Endometrium (tissue), 2 donors: ENCODE measurements at regions not wholly inside any gene's neighbourhood (a gene's known extent, or its start where the extent isn't known, plus 50 kb on each side); places are given as distances from the start of the nearest gene placed in this dataset.
"Not testable (repeated sequence)": the region's sequence is repeated elsewhere in the genome, so short reads cannot be mapped to it uniquely, and the experiment has no call there.

Experiments
- FAIRE-seq: peaks from 2 replicates; lab custom pipeline; 2012; peaks lifted over from hg19 to GRCh38; lab: Jason Lieb, UNC
- donor health status: control.
- donor health status: control.

DNA sequence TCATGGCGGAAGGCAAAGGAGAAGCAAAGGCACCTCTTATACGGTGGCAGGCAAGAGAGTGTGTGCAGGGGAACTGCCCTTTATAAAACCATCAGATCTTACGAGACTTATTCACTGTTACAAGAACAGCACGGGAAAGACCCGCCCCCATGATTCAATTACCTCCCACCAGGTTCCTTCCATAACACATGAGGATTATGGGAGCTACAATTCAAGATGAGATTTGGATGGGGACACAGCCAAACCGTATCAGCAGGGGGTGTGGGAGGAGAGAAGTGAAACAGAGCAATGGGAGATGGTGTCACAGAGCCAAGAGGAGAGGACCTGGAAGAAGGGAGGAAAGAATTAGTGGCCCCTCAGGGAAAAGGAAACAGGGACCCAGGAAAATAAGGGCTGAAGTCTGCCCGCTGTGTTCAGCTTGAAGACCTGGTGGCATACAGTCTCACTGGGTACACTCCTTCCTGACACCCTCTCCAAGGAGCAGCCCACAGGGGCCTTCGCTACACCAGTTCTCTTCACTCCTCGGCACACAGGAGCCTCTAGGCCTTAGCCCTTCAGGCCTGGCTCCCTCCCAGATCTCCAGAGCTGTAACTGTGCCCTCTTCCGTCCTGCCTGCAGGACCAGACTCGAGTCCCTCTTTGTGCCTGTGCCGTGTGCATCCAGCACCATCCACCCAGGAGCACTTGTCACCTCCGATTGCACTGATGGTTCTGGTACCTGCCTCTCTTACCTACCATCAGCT is 262.1 kb downstream of the EIPR1 start:
- no peak for FAIRE-seq

DNA sequence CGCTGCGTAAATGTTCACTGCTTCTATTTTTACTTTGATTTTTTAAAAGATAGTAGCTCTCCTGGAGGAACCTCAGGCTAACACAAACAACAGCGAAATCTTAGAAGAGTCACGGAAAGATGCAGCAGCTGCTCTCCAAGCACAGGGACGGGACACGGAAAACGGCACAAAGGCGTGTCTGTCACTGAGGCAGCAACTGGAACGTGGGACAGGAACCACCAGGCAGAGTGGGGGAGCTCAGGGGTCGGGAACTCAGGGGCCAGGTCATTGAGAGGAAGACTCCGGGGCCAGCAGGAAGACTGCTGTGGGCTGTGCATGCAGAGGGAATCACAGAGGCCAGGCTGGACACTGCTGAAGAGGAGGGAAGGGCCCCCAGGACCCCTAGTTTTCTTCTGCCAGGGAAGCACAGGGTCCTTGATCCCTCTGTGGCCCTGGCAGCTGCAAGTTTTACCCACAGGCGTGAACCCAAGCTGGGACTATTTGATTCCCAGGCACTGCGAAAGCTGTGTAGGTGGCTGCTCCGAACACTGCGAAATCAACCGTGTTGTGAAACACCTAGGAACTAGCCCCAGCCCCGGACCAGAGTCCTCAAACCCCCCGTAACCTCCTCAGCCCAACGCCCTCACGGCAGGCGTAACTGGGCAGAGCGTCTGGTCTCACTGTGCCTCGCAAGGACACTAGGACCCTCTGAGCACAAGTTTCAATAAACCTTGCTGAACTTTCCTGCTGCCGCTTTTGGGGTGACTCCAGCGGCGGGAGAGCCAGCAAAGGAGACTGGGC is 263.0 kb downstream of the EIPR1 start:
- FAIRE-seq: no peak

DNA sequence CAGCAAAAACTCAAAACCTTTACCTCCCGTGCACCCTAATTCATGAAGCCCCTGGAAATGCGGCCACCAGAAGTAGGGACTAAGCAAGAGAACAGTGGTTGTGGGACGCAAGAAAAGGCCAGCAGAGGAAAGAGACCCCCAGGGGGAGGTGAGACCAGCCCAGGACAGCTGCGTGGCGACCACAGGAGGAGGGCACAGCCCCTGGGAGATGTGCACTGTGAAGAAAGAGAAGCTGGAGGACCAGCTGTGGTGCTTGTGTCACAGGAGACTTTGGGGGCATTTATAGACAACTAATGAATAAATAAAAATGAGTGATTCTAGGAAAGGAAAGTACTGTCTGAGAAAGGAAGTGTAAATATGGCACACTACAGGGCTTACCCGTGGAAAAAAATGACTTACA is 263.8 kb downstream of the EIPR1 start:
- no peak for FAIRE-seq

GRCh38 chr2:3113122-3113521 is 264.5 kb downstream of the EIPR1 start:
- FAIRE-seq: no peak

DNA sequence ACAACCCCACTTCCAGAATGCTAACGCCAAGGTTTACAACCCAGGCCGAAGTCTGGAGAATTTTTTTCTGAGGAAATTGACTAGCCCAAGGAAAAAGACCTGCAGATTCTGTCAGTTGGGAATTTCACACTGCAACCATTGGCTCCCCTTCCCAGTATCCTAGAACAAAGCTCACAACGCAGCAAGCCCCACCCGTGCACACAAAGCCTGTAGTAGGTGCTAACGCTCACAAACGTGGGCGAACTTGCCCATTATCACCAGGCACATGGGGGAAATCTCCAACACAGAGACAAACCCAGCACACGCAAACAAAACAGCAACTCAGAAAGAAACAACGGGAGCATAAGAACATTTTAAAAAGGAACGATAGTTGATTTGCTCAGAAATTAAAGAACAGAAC is 265.1 kb downstream of the EIPR1 start:
- no peak for FAIRE-seq

GRCh38 chr2:3112131-3112530 is 265.5 kb downstream of the EIPR1 start:
- no peak for FAIRE-seq

- FAIRE-seq: no peak
These were observed 266.5 kb downstream of the EIPR1 start for GRCh38 chr2:3110994-3111666.

GRCh38 chr2:3110555-3110954 is 267.1 kb downstream of the EIPR1 start:
- FAIRE-seq: no peak

- FAIRE-seq: no peak
These were observed 268.6 kb downstream of the EIPR1 start for GRCh38 chr2:3108710-3109702.

DNA sequence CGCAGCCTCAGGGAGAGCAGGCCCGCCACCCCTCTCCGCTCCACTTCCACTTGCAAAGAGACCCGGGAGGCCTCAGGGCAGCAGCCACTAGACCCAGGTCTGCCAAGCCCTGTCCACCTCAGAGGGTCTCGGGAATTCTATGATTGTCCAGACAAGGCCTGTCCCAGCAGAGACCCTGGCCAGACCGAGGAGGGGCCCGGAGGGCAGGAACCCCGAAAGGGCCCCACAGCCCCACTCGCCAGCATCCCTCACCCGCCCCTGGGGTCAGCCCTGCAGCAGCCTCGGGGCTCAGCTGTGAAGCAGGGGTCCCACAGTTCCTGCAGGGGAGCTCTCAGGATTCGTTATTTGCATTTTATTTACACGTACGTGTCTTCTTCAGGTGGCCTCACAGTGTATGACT is 269.5 kb downstream of the EIPR1 start:
- no peak for FAIRE-seq

DNA sequence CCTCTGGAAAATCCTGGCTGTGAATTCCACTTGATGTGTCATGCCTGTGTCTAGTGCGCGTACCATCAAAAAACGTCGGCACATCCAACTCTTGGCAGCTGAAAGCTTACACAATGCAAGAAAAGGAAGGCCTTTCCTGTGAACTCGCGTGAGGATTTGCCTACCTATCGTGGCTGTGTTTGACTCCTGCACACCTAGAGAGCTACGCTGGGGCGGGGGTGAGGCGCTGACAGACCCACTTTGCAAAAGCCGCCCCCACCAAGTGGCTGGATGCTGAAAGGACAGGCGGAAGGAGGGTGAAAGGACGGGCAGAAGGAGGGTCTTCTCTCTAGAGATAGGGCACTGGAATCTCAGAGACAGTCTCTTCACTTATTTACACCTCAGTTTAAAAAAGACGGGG is 270.1 kb downstream of the EIPR1 start:
- FAIRE-seq: no peak

DNA sequence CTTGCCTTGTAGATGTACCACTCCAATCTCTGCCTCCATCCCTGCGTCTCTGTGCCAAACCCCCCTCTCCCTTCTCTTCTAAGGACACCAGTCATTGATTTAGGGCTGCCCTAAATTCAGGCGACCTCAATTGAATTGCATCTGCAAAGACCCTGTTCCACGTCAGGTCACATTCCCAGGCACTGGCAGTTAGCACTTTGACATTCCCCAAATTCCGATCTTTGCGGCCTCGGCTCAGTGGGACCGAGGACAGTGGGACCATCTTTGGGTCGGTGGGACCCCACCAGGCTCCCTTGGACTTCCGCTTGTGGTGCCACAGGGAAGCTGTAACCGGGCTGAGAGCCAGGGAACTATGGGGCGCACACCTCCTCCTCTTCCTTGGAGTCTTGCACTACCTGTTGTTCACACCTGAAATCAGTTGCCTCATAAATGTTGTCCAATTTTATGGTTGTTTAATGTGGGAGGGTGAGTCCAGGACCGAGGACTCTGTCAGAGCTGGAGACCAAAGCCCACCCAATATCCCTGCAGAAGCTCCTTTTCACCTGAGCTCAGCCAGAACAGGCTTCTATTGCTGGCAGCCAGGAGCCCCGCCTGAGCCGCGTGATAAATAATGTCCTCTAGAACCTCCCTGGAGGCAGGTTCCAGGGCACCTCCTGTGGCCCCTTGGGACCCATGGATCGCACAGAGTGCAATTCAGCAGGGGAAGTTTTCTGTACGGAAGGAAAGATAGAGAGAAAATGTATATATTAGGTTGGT is 271.6 kb downstream of the EIPR1 start:
- no peak for FAIRE-seq

DNA sequence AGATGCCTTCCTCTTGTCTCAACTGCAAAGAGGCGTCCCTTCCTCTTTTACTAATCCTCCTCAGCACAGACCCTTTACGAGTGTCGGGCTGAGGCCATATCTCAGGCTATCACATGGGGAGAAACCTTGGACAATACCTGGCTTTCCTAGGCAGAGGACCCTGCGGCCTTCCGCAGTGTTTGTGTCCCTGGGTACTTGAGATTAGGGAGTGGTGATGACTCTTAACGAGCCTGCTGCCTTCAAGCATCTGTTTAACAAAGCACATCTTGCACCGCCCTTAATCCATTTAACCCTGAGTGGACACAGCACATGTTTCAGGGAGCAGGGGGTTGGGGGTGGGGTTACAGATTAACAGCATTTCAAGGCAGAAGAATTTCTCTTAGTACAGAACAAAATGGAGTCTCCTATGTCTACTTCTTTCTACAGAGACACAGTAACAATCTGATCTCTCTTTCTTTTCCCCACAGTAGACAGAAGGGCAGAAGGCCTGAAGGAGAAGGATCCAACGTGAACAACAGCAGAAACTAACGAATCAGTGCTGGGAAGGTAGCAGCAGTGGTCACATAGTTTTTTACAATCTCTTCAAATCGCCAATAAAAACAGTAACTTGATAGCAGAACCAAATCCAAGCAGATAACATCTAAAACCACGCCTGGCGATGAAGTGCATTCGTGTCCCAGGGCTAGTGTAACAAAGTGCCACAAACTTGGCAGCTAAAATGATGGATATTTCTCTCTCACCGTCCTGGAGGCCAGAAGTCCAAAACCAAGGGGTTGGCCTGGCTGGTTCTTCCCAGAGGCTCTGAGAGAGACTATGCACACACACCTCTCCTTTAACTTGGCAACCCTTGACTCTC is 272.4 kb downstream of the EIPR1 start:
- not testable (repeated sequence) for FAIRE-seq

DNA sequence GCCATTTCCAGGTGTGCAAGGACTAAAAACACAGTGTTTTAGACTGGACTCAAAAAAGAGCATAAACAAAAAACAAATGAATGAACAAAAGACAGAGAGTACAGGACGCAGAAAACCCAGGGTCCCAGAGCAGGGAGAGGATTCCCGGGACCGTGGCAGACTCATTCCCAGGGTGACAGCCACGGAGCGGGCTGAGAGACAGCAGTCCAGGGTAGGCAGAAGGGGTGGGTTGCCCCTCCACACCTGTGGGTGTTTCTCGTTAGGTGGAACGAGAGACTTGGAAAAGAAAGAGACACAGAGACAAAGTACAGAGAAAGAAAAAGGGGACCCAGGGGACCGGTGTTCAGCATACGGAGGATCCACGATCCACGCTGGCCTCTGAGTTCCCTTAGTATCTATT is 273.4 kb downstream of the EIPR1 start:
- FAIRE-seq: no peak

DNA sequence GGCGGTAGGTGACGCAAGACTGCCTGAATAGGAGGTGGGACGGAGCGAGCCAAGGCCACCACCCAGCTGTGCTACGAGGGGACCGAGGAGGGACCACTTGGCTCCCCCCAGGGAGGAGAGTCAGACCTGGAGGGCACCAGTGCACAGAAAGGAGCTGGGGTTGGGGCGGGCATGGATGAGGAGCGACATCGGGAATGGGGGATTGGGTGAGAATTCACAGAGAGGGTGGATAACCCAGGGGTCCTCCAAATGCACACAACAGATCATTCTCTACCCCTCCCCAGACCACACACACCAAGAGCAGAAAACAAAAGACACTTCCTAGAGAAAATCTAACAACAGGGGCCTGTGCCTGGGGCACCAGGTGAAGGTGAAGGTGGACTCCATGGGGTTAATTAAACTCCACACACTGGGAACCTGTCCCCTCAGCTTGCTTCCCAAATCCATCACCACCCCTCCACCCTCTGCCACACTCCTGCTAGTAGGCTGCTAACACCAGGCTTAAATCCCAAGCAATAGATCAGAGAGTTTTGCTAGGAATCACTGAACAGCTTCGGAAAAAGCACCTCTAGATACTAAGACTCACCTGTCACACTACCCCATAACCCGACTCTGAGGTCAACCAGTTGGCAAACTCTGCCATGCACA is 274.6 kb downstream of the EIPR1 start:
- FAIRE-seq: no peak

GRCh38 chr2:3102081-3102921 is 275.3 kb downstream of the EIPR1 start:
- no peak for FAIRE-seq

DNA sequence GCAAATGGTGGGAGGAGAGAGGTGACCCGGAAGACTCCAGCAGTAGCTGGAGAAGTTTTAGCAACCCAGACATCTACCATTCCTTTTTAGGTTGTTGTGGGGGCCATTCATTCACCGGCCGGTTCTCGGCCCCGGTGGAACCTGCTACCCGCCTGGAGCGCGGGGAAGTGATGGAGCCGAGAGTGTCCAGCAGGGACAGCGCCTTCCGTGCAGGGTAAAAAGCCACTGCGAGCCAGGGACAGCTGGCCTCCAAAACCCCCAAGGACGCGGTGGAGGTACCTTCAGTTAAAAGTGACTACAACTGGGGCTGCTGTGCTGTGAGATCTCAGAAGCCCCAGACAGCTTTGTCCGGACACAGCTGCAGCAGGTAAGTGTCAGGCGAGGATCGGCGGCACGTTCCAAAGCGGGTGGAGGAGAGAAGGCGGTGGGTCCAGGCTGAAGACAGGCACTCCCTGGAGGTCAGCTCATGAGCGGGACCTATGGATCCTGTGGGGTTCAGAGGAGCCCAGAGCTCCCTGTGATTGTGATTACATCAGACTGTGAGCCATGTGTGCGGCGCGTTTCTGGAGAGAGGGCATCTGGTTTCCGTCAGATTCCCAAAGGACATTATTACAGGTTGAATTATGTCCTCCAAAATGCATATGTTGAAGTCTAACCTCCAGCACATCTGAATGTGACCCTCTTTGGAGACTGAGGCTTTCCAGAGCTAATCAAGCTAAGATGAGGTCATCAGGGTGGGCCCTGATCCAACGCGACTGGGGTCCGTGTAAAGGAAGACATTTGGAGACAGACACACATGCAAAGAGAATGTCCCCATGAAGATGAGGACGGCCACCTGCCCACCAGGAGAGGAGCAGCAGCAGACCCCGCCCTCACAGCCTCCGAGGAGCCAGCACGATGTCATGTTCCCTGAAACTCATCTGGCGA is 276.3 kb downstream of the EIPR1 start:
- no peak for FAIRE-seq

DNA sequence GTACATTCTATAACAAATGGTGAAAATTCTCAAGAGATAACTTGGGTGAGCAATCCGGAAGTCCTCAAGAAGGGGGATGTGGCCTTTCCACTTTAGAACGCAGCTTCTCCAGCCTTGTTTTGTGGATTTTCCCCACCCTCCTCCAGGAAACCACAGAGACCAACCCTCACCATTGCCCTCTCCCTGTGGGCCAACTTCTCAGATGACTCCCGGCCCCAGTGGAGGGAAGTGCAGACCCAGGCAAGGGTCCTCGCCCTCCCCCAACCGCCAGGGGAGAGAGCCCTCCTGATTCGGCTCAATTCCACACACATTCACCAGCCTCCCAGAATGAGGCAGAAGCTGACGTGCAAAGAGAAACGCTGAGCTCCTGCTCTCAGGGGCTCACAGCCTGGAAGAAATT is 277.2 kb downstream of the EIPR1 start:
- FAIRE-seq: no peak
